Upper lobe of left lung (tissue), 4 donors: ENCODE measurements at regions not wholly inside any gene's neighbourhood (a gene's known extent, or its start where the extent isn't known, plus 50 kb on each side); places are given as distances from the start of the nearest gene placed in this dataset.

Source experiments
- CTCF ChIP-seq, 6 experiments: fragments of 450-650 bp in 4 of 6; fragments of 200-600 bp in 2 of 6; sonication (generic) in 2 of 6; IDR thresholded peaks; one replicate each; pipeline ENCODE4 v1.5.1; 2016 to 2019; ENCODE audit warnings: antibody characterized with exemption in 6 of 6
- POLR2A ChIP-seq, 4 donors: fragments of 450-650 bp; IDR thresholded peaks; one replicate each; pipeline ENCODE4 v1.5.1; 2016 to 2017; ENCODE audit warnings: antibody characterized with exemption in 4 of 4, mild to moderate bottlenecking in 2 of 4

- no peak for TF ChIP-seq POLR2A (IDR thresholded peaks at IDR 0.05)
- TF ChIP-seq CTCF (IDR thresholded peaks at IDR 0.05) = no peak
Observed at GRCh38 chrX:63428348-63428747, 77.2 kb upstream of the SPIN4 start.
